ENCODE measurements at regions not wholly inside any gene's neighbourhood (a gene's known extent, or its start where the extent isn't known, plus 50 kb on each side); places are given as distances from the start of the nearest gene placed in this dataset.

- H3K27me3 ChIP-seq = no peaks in the 10 kb centered on the region
- no peak for DNase-seq
- no peaks in the 10 kb centered on the region for H3K36me3 ChIP-seq
- H3K4me3 ChIP-seq (replicated peaks in 1 of 3) = no peak overlapping the region
- intact Hi-C loops (cut with DNase I) = no loop called here
- peaks cover 0 to 4% of the 10 kb centered on the region in 2 donors for H3K4me1 ChIP-seq
- WGBS, 2 donors = 91 to 100% methylated on average over 2 of the region's 2 CpGs
- no peak overlapping the region for H3K27ac ChIP-seq
- no peak for TF ChIP-seq CTCF (IDR thresholded peaks at IDR 0.05)
- TF ChIP-seq POLR2A (IDR thresholded peaks at IDR 0.05) = no peak
- no peaks in the 10 kb centered on the region for H3K9me3 ChIP-seq
Measured at GRCh38 chr9:73009649-73010288, 56.9 kb upstream of the ALDH1A1 start.

- TF ChIP-seq POLR2A (IDR thresholded peaks at IDR 0.05) (no peak), CTCF (IDR thresholded peaks at IDR 0.05) (no peak)
- WGBS, 2 donors = 79 to 83% methylated on average over 3 of the region's 3 CpGs
- Histone ChIP-seq H3K9me3 (no peaks in the 10 kb centered on the region), H3K36me3 (no peaks in the 10 kb centered on the region), H3K27me3 (no peaks in the 10 kb centered on the region), H3K27ac (no peak overlapping the region), H3K4me1 (peaks cover 0 to 4% of the 10 kb centered on the region in 2 donors), H3K4me3 (replicated peaks in 1 of 3) (no peak overlapping the region)
- DNase-seq = no peak
- intact Hi-C loops (cut with DNase I) = no loop called here
Measured at GRCh38 chr9:73007966-73008672, 55.3 kb upstream of the ALDH1A1 start.

DNA sequence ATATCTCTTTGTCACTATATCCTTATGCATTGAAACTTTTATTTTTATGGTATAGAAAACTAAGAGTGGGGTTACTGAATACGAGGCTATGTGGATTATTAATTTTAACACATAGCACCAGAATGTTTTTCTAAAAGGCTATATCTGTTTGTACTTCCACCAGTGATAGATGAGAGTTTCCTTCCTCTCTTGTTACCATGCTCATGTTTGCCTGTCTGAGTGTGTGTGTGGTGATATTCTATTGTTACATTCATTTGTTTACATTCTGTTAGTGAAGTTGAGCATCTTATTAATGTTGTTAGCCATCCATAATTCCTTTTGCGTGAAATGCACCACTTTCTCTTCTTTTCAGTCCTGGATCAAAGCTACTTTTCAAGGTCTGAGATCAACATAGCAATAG lies 54.1 kb upstream of the ALDH1A1 start:
- no peaks in the 10 kb centered on the region for H3K36me3 ChIP-seq
- 87 to 88% methylated on average over 2 of the region's 2 CpGs for WGBS, 2 donors
- H3K27ac ChIP-seq = no peak overlapping the region
- intact Hi-C loops (cut with DNase I) = no loop called here
- H3K4me3 ChIP-seq (replicated peaks in 1 of 3) = no peak overlapping the region
- peaks cover 0 to 3% of the 10 kb centered on the region in 2 donors for H3K4me1 ChIP-seq
- no peaks in the 10 kb centered on the region for H3K9me3 ChIP-seq
- DNase-seq = no peak
- TF ChIP-seq CTCF (IDR thresholded peaks at IDR 0.05) (no peak), POLR2A (IDR thresholded peaks at IDR 0.05) (no peak)
- no peaks in the 10 kb centered on the region for H3K27me3 ChIP-seq

All from thyroid gland (tissue), 4 donors.